Activated CD4-positive, alpha-beta memory T cell treated with anti-CD3 and anti-CD28 coated beads, Interleukin-2, amount 10 ng/mL, durations not matched to agents 7 days and 5 days (primary cell): ENCODE measurements at regions not wholly inside any gene's neighbourhood (a gene's known extent, or its start where the extent isn't known, plus 50 kb on each side); places are given as distances from the start of the nearest gene placed in this dataset.

Experiments
- CTCF ChIA-PET: fragments of 350-600 bp; sonication (Branson Sonifier 250); formaldehyde crosslinking; loops from one replicate; lab custom pipeline; 2021; ENCODE audit warnings: antibody characterized with exemption, inconsistent platforms; lab: Charles Lee
- POLR2A ChIA-PET: fragments of 350-600 bp; sonication (Branson Sonifier 250); formaldehyde crosslinking; loops from one replicate; lab custom pipeline; 2021; ENCODE audit warnings: antibody characterized with exemption; lab: Charles Lee
- DNase-seq: peaks from one replicate; pipeline ENCODE4 v3.0.0-alpha.2; 2020
- H3K27ac Mint-ChIP-seq: one replicate; pipeline ENCODE4 v1.8.0; 2021; ENCODE audit warnings: mild to moderate bottlenecking, mixed read lengths
- H3K27me3 Mint-ChIP-seq: one replicate; pipeline ENCODE4 v1.8.0; 2021; ENCODE audit warnings: mixed read lengths
- H3K36me3 Mint-ChIP-seq: one replicate; pipeline ENCODE4 v1.8.0; 2021; ENCODE audit warnings: low read depth, mixed read lengths
- H3K4me1 Mint-ChIP-seq: one replicate; pipeline ENCODE4 v1.8.0; 2021; ENCODE audit warnings: mixed read lengths
- H3K4me3 Mint-ChIP-seq: one replicate; pipeline ENCODE4 v1.8.0; 2021; ENCODE audit warnings: mild to moderate bottlenecking, mixed read lengths
- H3K9me3 Mint-ChIP-seq: one replicate; pipeline ENCODE4 v1.8.0; 2021; ENCODE audit warnings: mixed read lengths

- ChIA-PET CTCF (interaction anchor here (0.5 kb wide), 1 partner anchor 53 kb away, joined by 3 read pairs; no protein-coding TSS in a partner anchor), POLR2A (no interaction called here)
- no peaks in the 10 kb centered on the region for H3K4me1 Mint-ChIP-seq
- no peak overlapping the region for H3K27ac Mint-ChIP-seq
- no peaks in the 10 kb centered on the region for H3K27me3 Mint-ChIP-seq
- H3K4me3 Mint-ChIP-seq, result no peak overlapping the region
- no peak for DNase-seq
- no peaks in the 10 kb centered on the region for H3K9me3 Mint-ChIP-seq
- H3K36me3 Mint-ChIP-seq, result no peaks in the 10 kb centered on the region
Measured at GRCh38 chr5:174837919-174838902, 113.8 kb downstream of the MSX2 start.

GRCh38 chr5:174834081-174834480 lies 109.7 kb downstream of the MSX2 start:
- no peak for DNase-seq
- H3K27me3 Mint-ChIP-seq, result no peaks in the 10 kb centered on the region
- POLR2A ChIA-PET, result no interaction called here
- H3K9me3 Mint-ChIP-seq, result no peaks in the 10 kb centered on the region
- H3K4me1 Mint-ChIP-seq, result no peaks in the 10 kb centered on the region
- H3K27ac Mint-ChIP-seq, result no peak overlapping the region
- CTCF ChIA-PET, result no interaction called here
- H3K36me3 Mint-ChIP-seq, result no peaks in the 10 kb centered on the region
- no peak overlapping the region for H3K4me3 Mint-ChIP-seq

- Mint-ChIP-seq H3K9me3 (no peaks in the 10 kb centered on the region), H3K4me3 (no peak overlapping the region), H3K36me3 (no peaks in the 10 kb centered on the region), H3K27ac (no peak overlapping the region), H3K27me3 (no peaks in the 10 kb centered on the region), H3K4me1 (no peaks in the 10 kb centered on the region)
- ChIA-PET POLR2A (no interaction called here), CTCF (no interaction called here)
- DNase-seq, result no peak
Measured at GRCh38 chr5:174832811-174833210, 108.4 kb downstream of the MSX2 start.

- Mint-ChIP-seq H3K9me3 (no peaks in the 10 kb centered on the region), H3K27me3 (no peaks in the 10 kb centered on the region), H3K36me3 (no peaks in the 10 kb centered on the region), H3K27ac (no peak overlapping the region), H3K4me1 (no peaks in the 10 kb centered on the region), H3K4me3 (no peak overlapping the region)
- no peak for DNase-seq
- CTCF ChIA-PET, result no interaction called here
- POLR2A ChIA-PET, result no interaction called here
Measured at GRCh38 chr5:174832025-174832424, 107.6 kb downstream of the MSX2 start.

DNA sequence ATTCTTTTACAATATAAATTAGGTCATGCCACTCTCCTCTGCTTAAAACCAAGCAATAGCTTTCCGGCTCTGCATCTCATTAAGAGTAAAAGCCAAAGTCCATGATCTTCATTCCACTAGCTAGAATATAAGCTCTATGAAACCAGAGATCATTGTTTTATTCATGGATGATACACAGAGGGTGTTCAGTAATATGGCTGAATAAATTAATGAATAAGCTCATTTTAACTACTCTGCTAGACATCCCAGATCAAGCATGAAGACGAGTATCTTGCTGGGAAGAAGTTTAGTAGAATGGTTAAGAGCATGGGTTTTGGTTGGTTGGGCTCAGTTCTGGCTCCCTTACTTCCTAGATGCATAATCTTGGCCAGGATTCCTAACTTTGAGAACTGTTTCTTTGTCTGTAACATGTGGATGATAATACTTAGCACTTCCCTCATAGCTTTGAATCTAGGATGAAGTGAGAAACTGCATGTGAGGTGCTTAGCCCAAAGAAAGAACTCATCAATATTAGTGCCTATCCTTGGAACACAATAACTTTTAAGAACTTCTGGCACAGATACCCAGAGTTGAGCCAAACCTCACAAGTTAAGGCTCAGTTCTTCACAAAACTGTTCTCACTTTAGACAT lies 106.8 kb downstream of the MSX2 start:
- Mint-ChIP-seq H3K4me3 (no peak overlapping the region), H3K4me1 (no peaks in the 10 kb centered on the region), H3K27ac (no peak overlapping the region), H3K9me3 (no peaks in the 10 kb centered on the region), H3K27me3 (no peaks in the 10 kb centered on the region), H3K36me3 (no peaks in the 10 kb centered on the region)
- POLR2A ChIA-PET, result no interaction called here
- no peak for DNase-seq
- CTCF ChIA-PET, result interaction anchor here (0.9 kb wide), 1 partner anchor 14 kb away, joined by 3 read pairs; no protein-coding TSS in a partner anchor

- H3K4me1 Mint-ChIP-seq, result no peaks in the 10 kb centered on the region
- DNase-seq, result no peak
- ChIA-PET CTCF (interaction anchor here (0.6 to 0.8 kb wide), 2 partner anchors 36 to 318 kb away, joined by 3 read pairs; no protein-coding TSS in a partner anchor), POLR2A (no interaction called here)
- no peaks in the 10 kb centered on the region for H3K9me3 Mint-ChIP-seq
- H3K27ac Mint-ChIP-seq, result no peak overlapping the region
- H3K36me3 Mint-ChIP-seq, result no peaks in the 10 kb centered on the region
- no peaks in the 10 kb centered on the region for H3K27me3 Mint-ChIP-seq
- no peak overlapping the region for H3K4me3 Mint-ChIP-seq
Measured at GRCh38 chr5:174829511-174829864, 105.1 kb downstream of the MSX2 start.

DNA sequence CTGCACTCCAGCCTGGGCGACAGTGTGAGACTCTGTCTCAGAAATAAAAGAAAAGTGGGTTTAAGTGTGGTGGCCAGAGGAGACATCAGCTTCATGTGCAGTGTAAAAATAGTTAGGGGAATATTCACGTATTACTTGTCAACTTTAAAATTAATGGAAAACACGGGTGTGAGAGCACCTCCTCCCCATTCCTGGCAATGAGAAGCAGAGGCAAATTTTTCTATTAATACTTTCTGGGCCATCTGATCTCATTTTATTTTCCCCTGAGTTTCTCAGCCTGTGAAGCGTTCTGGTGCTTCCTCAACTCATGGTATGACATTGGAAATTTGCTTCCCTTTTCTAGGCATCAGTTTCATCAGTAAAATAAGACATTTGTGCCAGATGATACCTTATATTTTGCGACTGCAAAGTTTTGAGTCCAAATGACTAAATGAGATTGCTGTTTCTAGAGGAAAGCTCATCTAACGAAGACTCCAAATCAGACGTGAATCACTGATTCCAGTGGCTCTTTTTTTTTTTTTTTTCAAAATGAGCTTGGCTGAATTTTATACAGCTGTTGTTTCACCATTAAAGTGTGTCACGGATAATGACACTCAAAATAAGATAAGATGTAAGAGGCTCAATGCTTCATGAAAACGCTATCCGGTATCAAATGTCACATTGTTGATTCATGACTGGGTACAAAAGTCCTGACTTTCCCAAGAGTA lies 104.6 kb downstream of the MSX2 start:
- Mint-ChIP-seq H3K36me3 (no peaks in the 10 kb centered on the region), H3K4me1 (no peaks in the 10 kb centered on the region), H3K27ac (no peak overlapping the region), H3K4me3 (no peak overlapping the region), H3K27me3 (no peaks in the 10 kb centered on the region), H3K9me3 (no peaks in the 10 kb centered on the region)
- no peak for DNase-seq
- ChIA-PET POLR2A (no interaction called here), CTCF (interaction anchor here (0.8 kb wide), 1 partner anchor 35 kb away, joined by 3 read pairs; no protein-coding TSS in a partner anchor)

DNA sequence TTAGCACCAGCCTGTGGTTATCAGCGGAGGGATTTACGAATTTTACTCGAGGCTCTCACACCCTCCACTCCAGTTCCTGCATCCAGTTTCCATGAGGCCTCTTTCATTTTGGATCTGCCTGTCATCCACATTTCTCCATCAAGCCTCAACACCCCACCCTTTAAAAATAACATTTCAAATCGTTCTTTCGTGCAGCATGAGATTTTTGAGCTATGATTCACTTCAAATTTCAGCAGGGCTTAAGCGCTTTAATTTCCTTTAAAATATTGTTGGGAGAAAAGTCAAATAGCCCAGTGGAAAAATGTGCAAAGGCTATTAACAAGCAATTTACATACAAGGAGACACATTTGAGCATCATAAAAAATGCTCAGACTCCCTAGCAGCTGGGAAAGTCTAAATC lies 103.2 kb downstream of the MSX2 start:
- Mint-ChIP-seq H3K36me3 (no peaks in the 10 kb centered on the region), H3K9me3 (no peaks in the 10 kb centered on the region), H3K4me3 (no peak overlapping the region), H3K27ac (no peak overlapping the region), H3K27me3 (no peaks in the 10 kb centered on the region), H3K4me1 (no peaks in the 10 kb centered on the region)
- DNase-seq, result no peak
- ChIA-PET POLR2A (no interaction called here), CTCF (no interaction called here)

- no peak overlapping the region for H3K4me3 Mint-ChIP-seq
- POLR2A ChIA-PET, result no interaction called here
- CTCF ChIA-PET, result no interaction called here
- no peaks in the 10 kb centered on the region for H3K36me3 Mint-ChIP-seq
- no peaks in the 10 kb centered on the region for H3K4me1 Mint-ChIP-seq
- DNase-seq, result no peak
- no peak overlapping the region for H3K27ac Mint-ChIP-seq
- H3K9me3 Mint-ChIP-seq, result no peaks in the 10 kb centered on the region
- H3K27me3 Mint-ChIP-seq, result no peaks in the 10 kb centered on the region
Measured at GRCh38 chr5:174825587-174825986, 101.2 kb downstream of the MSX2 start.

DNA sequence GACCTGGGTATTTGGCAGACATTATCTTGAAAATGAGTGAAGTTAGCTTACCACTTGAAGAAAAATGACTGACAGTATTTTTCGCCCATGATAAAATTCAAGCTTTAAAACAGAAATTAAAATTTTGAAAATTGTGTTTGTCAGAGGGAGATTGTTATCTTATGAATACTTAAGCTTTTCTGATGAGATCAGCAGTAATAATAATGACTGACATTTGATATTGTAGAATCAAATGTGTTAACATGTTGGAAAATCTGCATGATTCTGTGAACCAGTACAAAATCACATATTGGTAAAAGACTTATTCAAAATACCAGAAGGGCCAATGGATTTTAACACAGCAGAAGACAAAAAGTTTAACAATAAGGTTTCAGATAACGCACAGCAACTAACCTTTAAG lies 94.0 kb downstream of the MSX2 start:
- H3K4me3 Mint-ChIP-seq, result no peak overlapping the region
- ChIA-PET POLR2A (no interaction called here), CTCF (interaction anchor here (1.5 kb wide), 1 partner anchor 13 kb away, joined by 3 read pairs; no protein-coding TSS in a partner anchor)
- no peak overlapping the region for H3K27ac Mint-ChIP-seq
- no peaks in the 10 kb centered on the region for H3K9me3 Mint-ChIP-seq
- no peaks in the 10 kb centered on the region for H3K27me3 Mint-ChIP-seq
- no peak for DNase-seq
- H3K36me3 Mint-ChIP-seq, result no peaks in the 10 kb centered on the region
- H3K4me1 Mint-ChIP-seq, result no peaks in the 10 kb centered on the region

- ChIA-PET POLR2A (no interaction called here), CTCF (interaction anchor here (1.5 kb wide), 1 partner anchor 13 kb away, joined by 3 read pairs; no protein-coding TSS in a partner anchor)
- no peak for DNase-seq
- Mint-ChIP-seq H3K36me3 (no peaks in the 10 kb centered on the region), H3K27ac (no peak overlapping the region), H3K4me3 (no peak overlapping the region), H3K27me3 (no peaks in the 10 kb centered on the region), H3K9me3 (no peaks in the 10 kb centered on the region), H3K4me1 (no peaks in the 10 kb centered on the region)
Measured at GRCh38 chr5:174817610-174818009, 93.2 kb downstream of the MSX2 start.

DNA sequence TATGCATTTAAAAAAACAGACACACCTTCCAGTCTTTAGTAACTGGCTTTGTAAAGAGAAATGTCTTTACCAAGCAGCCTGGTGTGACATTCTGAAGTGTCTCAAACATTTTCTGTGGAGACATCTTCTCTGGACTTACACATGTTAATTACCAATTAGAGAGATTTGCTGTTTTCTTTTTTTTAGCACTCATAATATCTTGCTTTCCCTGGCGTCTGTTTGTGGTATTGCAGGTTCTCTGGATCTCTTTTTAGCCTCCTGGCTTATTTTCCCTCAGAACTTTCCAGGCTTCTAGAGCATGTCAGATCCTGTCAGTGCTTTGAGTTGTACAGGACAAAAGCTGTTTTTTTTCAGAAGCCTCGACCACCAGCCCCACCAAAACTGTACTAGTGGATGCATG lies 92.5 kb downstream of the MSX2 start:
- ChIA-PET POLR2A (no interaction called here), CTCF (interaction anchor here (1.5 kb wide), 1 partner anchor 14 kb away, joined by 3 read pairs; no protein-coding TSS in a partner anchor)
- Mint-ChIP-seq H3K4me3 (no peak overlapping the region), H3K27ac (no peak overlapping the region), H3K27me3 (no peaks in the 10 kb centered on the region), H3K9me3 (no peaks in the 10 kb centered on the region), H3K4me1 (no peaks in the 10 kb centered on the region), H3K36me3 (no peaks in the 10 kb centered on the region)
- DNase-seq, result no peak

DNA sequence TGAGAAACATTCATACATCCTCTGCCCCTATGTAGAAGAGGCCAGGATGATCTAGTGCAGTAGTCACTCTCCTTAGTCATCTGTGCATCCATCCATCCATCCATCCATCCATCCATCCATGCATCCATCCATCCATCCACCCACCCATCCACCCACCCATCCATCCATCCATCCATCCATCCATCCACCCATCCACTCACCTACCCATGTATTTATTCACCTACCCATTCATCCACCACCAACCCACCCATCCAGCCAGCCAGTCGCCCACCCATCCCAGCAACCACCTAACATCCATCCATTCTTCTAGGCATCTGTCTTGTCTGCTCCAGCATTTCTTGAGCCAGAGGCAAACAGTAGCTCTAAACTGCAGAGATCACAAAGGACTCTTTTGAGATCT lies 87.1 kb downstream of the MSX2 start:
- no peak overlapping the region for H3K27ac Mint-ChIP-seq
- no peak overlapping the region for H3K4me3 Mint-ChIP-seq
- CTCF ChIA-PET, result no interaction called here

More for the DNA sequence above, 87.1 kb downstream of the MSX2 start:
- no peak for DNase-seq
- Mint-ChIP-seq H3K36me3 (no peaks in the 10 kb centered on the region), H3K9me3 (no peaks in the 10 kb centered on the region), H3K27me3 (no peaks in the 10 kb centered on the region), H3K4me1 (no peaks in the 10 kb centered on the region)
- POLR2A ChIA-PET, result no interaction called here
